Natural killer cell treated with Interleukin-12 subunit alpha and Interleukin-12 subunit beta and Interleukin-15 and Interleukin-18, amount 100 ng/mL, for 72 hours (primary cell): ENCODE measurements at regions not wholly inside any gene's neighbourhood (a gene's known extent, or its start where the extent isn't known, plus 50 kb on each side); places are given as distances from the start of the nearest gene placed in this dataset.

Experiments used
- ATAC-seq, 2 donors: fragments of 150-1000 bp; cut with Tn5 transposase in 1 of 2; sonication (Bioruptor Pico), chemical (Tn5 transposase) in 1 of 2; 2 replicates each; pipeline ENCODE4 v1.10.0; 2021
- DNase-seq: peaks from one replicate; pipeline ENCODE4 v3.0.0; 2022; ENCODE audit warnings: low spot score
- H3K27ac Mint-ChIP-seq, 2 donors: 1 replicate in 1 of 2; 2 replicates in 1 of 2; pipeline ENCODE4 v1.8.0; 2022; ENCODE audit warnings: mixed read lengths in 2 of 2, mild to moderate bottlenecking in 1 of 2, moderate library complexity in 1 of 2
- H3K27me3 Mint-ChIP-seq, 2 donors: 1 replicate in 1 of 2; 2 replicates in 1 of 2; pipeline ENCODE4 v1.8.0; 2022; ENCODE audit warnings: mixed read lengths in 2 of 2
- H3K36me3 Mint-ChIP-seq: one replicate; pipeline ENCODE4 v1.8.0; 2022; ENCODE audit warnings: mixed read lengths
- H3K4me1 Mint-ChIP-seq, 2 donors: 1 replicate in 1 of 2; 2 replicates in 1 of 2; pipeline ENCODE4 v1.8.0; 2022; ENCODE audit warnings: low read depth in 2 of 2, mixed read lengths in 2 of 2, mild to moderate bottlenecking in 1 of 2
- H3K4me3 Mint-ChIP-seq: one replicate; pipeline ENCODE4 v1.8.0; 2022; ENCODE audit warnings: mixed read lengths
- H3K9me3 Mint-ChIP-seq: 2 replicates; pipeline ENCODE4 v1.8.0; 2022; ENCODE audit warnings: mixed read lengths

- Mint-ChIP-seq H3K4me3 (no peak overlapping the region), H3K27ac (no peak overlapping the region), H3K9me3 (no peaks in the 10 kb centered on the region), H3K36me3 (no peaks in the 10 kb centered on the region), H3K27me3 (peaks cover 0 to 2% of the 10 kb centered on the region in 2 donors), H3K4me1 (no peaks in the 10 kb centered on the region)
- DNase-seq (no peak), ATAC-seq (no peak)
Measured at GRCh38 chr16:48879223-48880122, 269.5 kb upstream of the N4BP1 start.

DNA sequence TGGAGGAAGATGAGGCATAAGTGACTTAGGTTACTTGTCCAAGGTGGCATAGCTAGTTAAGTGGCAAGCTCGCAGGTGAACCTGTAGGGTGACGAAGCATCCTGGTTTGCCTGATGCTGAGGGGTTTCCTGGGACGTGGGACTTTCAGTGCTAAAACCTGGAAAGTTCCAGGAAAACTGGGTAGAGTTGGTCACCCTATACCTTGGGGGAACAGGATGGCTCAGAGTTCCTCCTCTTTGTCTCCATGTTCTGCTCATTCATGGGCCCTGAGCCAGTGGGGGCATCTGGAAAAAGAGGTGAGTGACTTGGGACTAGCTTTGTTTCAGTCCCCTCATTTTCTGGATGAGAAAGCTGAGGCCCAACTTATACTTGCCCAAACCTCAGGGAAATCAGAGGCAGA is 268.0 kb upstream of the N4BP1 start:
- Mint-ChIP-seq H3K27ac (no peak overlapping the region), H3K36me3 (no peaks in the 10 kb centered on the region), H3K4me3 (no peak overlapping the region), H3K9me3 (no peaks in the 10 kb centered on the region), H3K4me1 (no peaks in the 10 kb centered on the region), H3K27me3 (peaks cover 0 to 2% of the 10 kb centered on the region in 2 donors)
- DNase-seq (no peak), ATAC-seq (no peak)

- Mint-ChIP-seq H3K4me3 (no peak overlapping the region), H3K27ac (no peak overlapping the region), H3K27me3 (no peaks in the 10 kb centered on the region), H3K4me1 (no peaks in the 10 kb centered on the region), H3K9me3 (peaks cover 11% of the 10 kb centered on the region), H3K36me3 (no peaks in the 10 kb centered on the region)
- ATAC-seq (no peak), DNase-seq (no peak)
Measured at GRCh38 chr16:48870141-48870540, 260.2 kb upstream of the N4BP1 start.

DNA sequence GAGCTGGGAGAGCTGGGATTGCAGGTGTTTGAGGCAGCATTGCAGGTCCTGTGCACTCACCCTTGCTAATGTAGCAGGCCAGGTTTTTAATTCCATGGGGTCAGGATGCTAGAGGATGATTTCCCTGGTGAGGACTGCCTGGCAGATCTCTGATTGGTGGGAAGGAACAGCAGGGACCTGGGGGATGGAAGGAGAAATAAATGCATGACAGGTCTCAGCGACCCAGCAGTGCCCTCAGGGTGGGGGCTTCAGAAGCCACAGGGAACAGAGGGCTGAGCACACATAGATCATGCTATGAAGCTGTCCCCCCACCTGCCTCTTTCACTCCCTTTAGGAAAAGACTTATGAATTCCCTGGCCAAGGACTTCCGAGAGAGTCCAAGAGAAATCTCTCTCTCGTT is 255.5 kb upstream of the N4BP1 start:
- no peak overlapping the region for H3K4me3 Mint-ChIP-seq
- H3K36me3 Mint-ChIP-seq: no peaks in the 10 kb centered on the region
- H3K4me1 Mint-ChIP-seq: no peaks in the 10 kb centered on the region
- H3K27me3 Mint-ChIP-seq: peaks cover 0 to 5% of the 10 kb centered on the region in 2 donors
- H3K9me3 Mint-ChIP-seq: peaks cover 15% of the 10 kb centered on the region
- DNase-seq: no peak
- H3K27ac Mint-ChIP-seq: no peak overlapping the region
- no peak for ATAC-seq

- DNase-seq: no peak
- ATAC-seq: no peak
- no peak overlapping the region for H3K4me3 Mint-ChIP-seq
- peaks cover 0 to 5% of the 10 kb centered on the region in 2 donors for H3K27me3 Mint-ChIP-seq
- H3K27ac Mint-ChIP-seq: no peak overlapping the region
- H3K4me1 Mint-ChIP-seq: no peaks in the 10 kb centered on the region
- peaks cover 11% of the 10 kb centered on the region for H3K9me3 Mint-ChIP-seq
- H3K36me3 Mint-ChIP-seq: no peaks in the 10 kb centered on the region
Measured at GRCh38 chr16:48864055-48864454, 254.1 kb upstream of the N4BP1 start.

- Mint-ChIP-seq H3K27me3 (peaks cover 0 to 5% of the 10 kb centered on the region in 2 donors), H3K27ac (no peak overlapping the region), H3K4me1 (no peaks in the 10 kb centered on the region), H3K36me3 (no peaks in the 10 kb centered on the region), H3K9me3 (peaks cover 4% of the 10 kb centered on the region), H3K4me3 (no peak overlapping the region)
- ATAC-seq: no peak
- no peak for DNase-seq
Measured at GRCh38 chr16:48862087-48862532, 252.1 kb upstream of the N4BP1 start.

GRCh38 chr16:48860341-48860740 is 250.4 kb upstream of the N4BP1 start:
- no peak overlapping the region for H3K4me3 Mint-ChIP-seq
- no peaks in the 10 kb centered on the region for H3K36me3 Mint-ChIP-seq
- DNase-seq: no peak
- no peak for ATAC-seq
- H3K4me1 Mint-ChIP-seq: no peaks in the 10 kb centered on the region
- peaks cover 0 to 13% of the 10 kb centered on the region in 2 donors for H3K27me3 Mint-ChIP-seq
- H3K9me3 Mint-ChIP-seq: peaks cover 4% of the 10 kb centered on the region
- H3K27ac Mint-ChIP-seq: no peak overlapping the region

GRCh38 chr16:48852951-48853350 is 243.0 kb upstream of the N4BP1 start:
- Mint-ChIP-seq H3K27ac (no peak overlapping the region), H3K4me3 (no peak overlapping the region), H3K4me1 (no peaks in the 10 kb centered on the region), H3K36me3 (no peaks in the 10 kb centered on the region), H3K27me3 (peaks cover 0 to 8% of the 10 kb centered on the region in 2 donors), H3K9me3 (peaks cover 8% of the 10 kb centered on the region)
- DNase-seq (no peak), ATAC-seq (no peak)

- H3K9me3 Mint-ChIP-seq: peaks cover 8% of the 10 kb centered on the region
- DNase-seq: no peak
- no peak overlapping the region for H3K4me3 Mint-ChIP-seq
- ATAC-seq: no peak
- H3K4me1 Mint-ChIP-seq: no peaks in the 10 kb centered on the region
- peaks cover 0 to 8% of the 10 kb centered on the region in 2 donors for H3K27me3 Mint-ChIP-seq
- H3K36me3 Mint-ChIP-seq: no peaks in the 10 kb centered on the region
- no peak overlapping the region for H3K27ac Mint-ChIP-seq
Measured at GRCh38 chr16:48852458-48852857, 242.5 kb upstream of the N4BP1 start.

- Mint-ChIP-seq H3K4me3 (no peak overlapping the region), H3K27me3 (no peaks in the 10 kb centered on the region), H3K36me3 (no peaks in the 10 kb centered on the region), H3K27ac (no peak overlapping the region), H3K9me3 (peaks cover 8% of the 10 kb centered on the region), H3K4me1 (no peaks in the 10 kb centered on the region)
- DNase-seq (no peak), ATAC-seq (no peak)
Measured at GRCh38 chr16:48850097-48850770, 240.3 kb upstream of the N4BP1 start.

DNA sequence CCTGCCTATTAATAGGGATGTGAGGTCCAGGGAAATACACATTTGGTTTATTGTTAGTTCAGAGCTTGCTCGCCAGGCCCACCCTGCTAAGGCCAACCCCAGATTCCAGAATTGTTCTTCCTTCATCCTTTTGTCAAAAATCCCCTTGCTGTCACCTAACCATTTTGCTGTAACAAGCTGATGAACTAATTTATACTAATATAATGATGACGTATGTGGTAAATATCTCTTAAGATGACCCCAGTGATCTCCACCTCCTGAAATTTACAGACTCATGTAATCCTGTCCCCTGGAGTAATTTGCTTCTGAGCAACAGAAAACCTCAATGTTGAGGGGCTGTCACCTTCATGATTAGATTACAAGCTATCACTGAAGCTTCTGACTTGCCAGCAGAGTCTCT is 236.3 kb upstream of the N4BP1 start:
- Mint-ChIP-seq H3K9me3 (peaks cover 8% of the 10 kb centered on the region), H3K4me1 (no peaks in the 10 kb centered on the region), H3K36me3 (no peaks in the 10 kb centered on the region), H3K27ac (no peak overlapping the region), H3K4me3 (no peak overlapping the region), H3K27me3 (no peaks in the 10 kb centered on the region)
- ATAC-seq (no peak), DNase-seq (no peak)

DNA sequence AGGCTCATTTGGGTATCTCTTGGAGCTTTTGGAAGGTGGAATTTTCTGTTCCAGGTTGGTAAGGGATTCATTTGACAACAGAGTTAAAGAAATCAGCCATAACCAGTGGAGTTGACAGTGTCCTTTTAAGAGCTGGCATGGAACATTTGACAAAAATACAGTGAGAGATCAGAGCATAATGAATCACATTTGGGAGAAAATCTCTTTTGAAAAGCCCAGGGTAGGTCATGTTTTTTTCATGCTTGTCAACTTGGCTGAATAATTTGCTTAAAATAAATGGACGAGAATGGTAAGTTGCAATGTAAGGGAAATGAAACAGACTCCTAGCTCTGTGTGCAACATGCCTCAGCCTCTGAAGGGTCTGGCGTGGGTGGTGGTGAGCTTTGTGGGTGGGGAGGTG is 235.3 kb upstream of the N4BP1 start:
- no peak for ATAC-seq
- H3K36me3 Mint-ChIP-seq: no peaks in the 10 kb centered on the region
- H3K9me3 Mint-ChIP-seq: peaks cover 8% of the 10 kb centered on the region
- H3K27me3 Mint-ChIP-seq: no peaks in the 10 kb centered on the region
- no peak overlapping the region for H3K4me3 Mint-ChIP-seq
- no peak overlapping the region for H3K27ac Mint-ChIP-seq
- no peak for DNase-seq
- H3K4me1 Mint-ChIP-seq: no peaks in the 10 kb centered on the region

- DNase-seq (no peak), ATAC-seq (no peak)
- Mint-ChIP-seq H3K4me1 (no peaks in the 10 kb centered on the region), H3K4me3 (no peak overlapping the region), H3K27me3 (no peaks in the 10 kb centered on the region), H3K9me3 (peaks cover 7% of the 10 kb centered on the region), H3K27ac (no peak overlapping the region), H3K36me3 (no peaks in the 10 kb centered on the region)
Measured at GRCh38 chr16:48838349-48838748, 228.4 kb upstream of the N4BP1 start.

- Mint-ChIP-seq H3K4me3 (no peak overlapping the region), H3K27ac (no peak overlapping the region), H3K9me3 (peaks cover 3% of the 10 kb centered on the region), H3K4me1 (no peaks in the 10 kb centered on the region), H3K27me3 (no peaks in the 10 kb centered on the region), H3K36me3 (no peaks in the 10 kb centered on the region)
- ATAC-seq (no peak), DNase-seq (no peak)
Measured at GRCh38 chr16:48836636-48837035, 226.7 kb upstream of the N4BP1 start.
